MM.1S (cell line): ENCODE measurements at regions not wholly inside any gene's neighbourhood (a gene's known extent, or its start where the extent isn't known, plus 50 kb on each side); places are given as distances from the start of the nearest gene placed in this dataset.
"Not testable (repeated sequence)": the region's sequence is repeated elsewhere in the genome, so short reads cannot be mapped to it uniquely, and the experiment has no call there.

Experiments
- DNase-seq: peaks from one replicate; pipeline ENCODE4 v3.0.0-alpha.2; 2015
- H2AFZ ChIP-seq: fragments of 300-600 bp; sonication (generic); 2 replicates; pipeline ENCODE4 v1.6.0; 2016; ENCODE audit warnings: antibody characterized with exemption, low read length
- H3F3A ChIP-seq: fragments of 300-600 bp; sonication (generic); 2 replicates; pipeline ENCODE4 v1.6.1; 2016; ENCODE audit warnings: mild to moderate bottlenecking, antibody characterized with exemption, low read length, moderate library complexity, mixed read lengths; ENCODE audit not compliant: insufficient read depth
- H3K27ac ChIP-seq: fragments of 300-600 bp; sonication (generic); 2 replicates; pipeline ENCODE4 v1.5.1; 2016; ENCODE audit warnings: mild to moderate bottlenecking, low read length
- H3K27me3 ChIP-seq: fragments of 300-600 bp; sonication (generic); replicated peaks from 2 replicates; pipeline ENCODE4 v1.6.0; 2016; ENCODE audit warnings: low read length; ENCODE audit not compliant: insufficient read depth
- H3K36me3 ChIP-seq: fragments of 300-600 bp; sonication (generic); replicated peaks from 2 replicates; pipeline ENCODE4 v1.6.1; 2016; ENCODE audit warnings: mild to moderate bottlenecking, low read length, mixed read lengths; ENCODE audit not compliant: insufficient read depth
- H3K4me1 ChIP-seq: fragments of 300-600 bp; sonication (generic); 2 replicates; pipeline ENCODE4 v1.6.1; 2016; ENCODE audit warnings: low read length, mixed read lengths
- H3K4me2 ChIP-seq: fragments of 300-600 bp; sonication (generic); 2 replicates; pipeline ENCODE4 v1.6.0; 2016; ENCODE audit warnings: low read depth, low read length
- H3K4me3 ChIP-seq: fragments of 300-600 bp; sonication (generic); 2 replicates; pipeline ENCODE4 v1.5.1; 2016; ENCODE audit warnings: low read length, mixed read lengths
- H3K79me2 ChIP-seq: fragments of 300-600 bp; sonication (generic); 2 replicates; pipeline ENCODE4 v1.6.1; 2016; ENCODE audit warnings: mixed run types, low read length, mixed read lengths
- H3K9ac ChIP-seq: fragments of 300-600 bp; sonication (generic); 2 replicates; pipeline ENCODE4 v1.6.1; 2016; ENCODE audit warnings: low read length, mixed read lengths
- H3K9me2 ChIP-seq: fragments of 300-600 bp; sonication (generic); replicated peaks from 2 replicates; pipeline ENCODE4 v1.6.1; 2016; ENCODE audit warnings: mild to moderate bottlenecking, low read length, mixed read lengths; ENCODE audit not compliant: insufficient read depth
- H3K9me3 ChIP-seq: fragments of 300-600 bp; sonication (generic); replicated peaks from 2 replicates; pipeline ENCODE4 v1.6.1; 2016; ENCODE audit warnings: mild to moderate bottlenecking, low read length, mixed read lengths; ENCODE audit not compliant: insufficient read depth
- H4K20me1 ChIP-seq: fragments of 300-600 bp; sonication (generic); 2 replicates; pipeline ENCODE4 v1.6.1; 2016; ENCODE audit warnings: mild to moderate bottlenecking, low read length, moderate library complexity, mixed read lengths; ENCODE audit not compliant: insufficient read depth
- CTCF ChIP-seq: fragments of 300-600 bp; sonication (generic); IDR thresholded peaks from 2 replicates; pipeline ENCODE4 v1.5.1; 2016; ENCODE audit warnings: antibody characterized with exemption, low read length, mixed read lengths
- EZH2 ChIP-seq: fragments of 300-600 bp; sonication (generic); optimal IDR thresholded peaks from 2 replicates; pipeline ENCODE3; 2017; ENCODE audit warnings: low read depth, mild to moderate bottlenecking, antibody characterized with exemption, low read length, mixed read lengths
- EZH2phosphoT487 ChIP-seq: fragments of 300-600 bp; sonication (generic); IDR thresholded peaks from 2 replicates; pipeline ENCODE4 v1.6.1; 2018; ENCODE audit warnings: antibody characterized with exemption, low read length

DNA sequence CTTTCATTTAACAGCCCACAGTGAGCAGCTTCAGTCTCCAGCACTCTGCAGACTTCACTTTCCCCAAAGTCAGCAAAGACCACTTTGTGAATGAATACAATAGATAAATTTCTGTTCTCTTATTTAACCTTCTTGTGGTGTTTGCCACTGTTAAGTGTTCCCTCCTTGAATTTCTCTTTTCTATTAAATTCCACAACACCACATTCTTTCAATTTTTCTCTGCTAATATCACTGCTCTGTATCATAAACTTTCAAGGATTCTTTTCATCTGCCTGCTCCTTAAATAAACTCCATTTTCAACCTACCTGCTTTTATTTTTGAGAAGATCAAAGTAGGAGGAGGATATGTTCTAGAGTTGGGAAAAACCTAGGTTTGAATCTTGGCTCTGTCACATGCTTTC lies 739.5 kb upstream of the GRAMD2B start:
- no peak overlapping the region for H3K9ac ChIP-seq
- no peaks in the 10 kb centered on the region for H3F3A ChIP-seq
- H3K27ac ChIP-seq: no peak overlapping the region
- H3K27me3 ChIP-seq: no peaks in the 10 kb centered on the region
- DNase-seq: no peak
- no peaks in the 10 kb centered on the region for H4K20me1 ChIP-seq
- H2AFZ ChIP-seq: no peak overlapping the region
- no peak overlapping the region for H3K4me3 ChIP-seq
- no peaks in the 10 kb centered on the region for H3K9me2 ChIP-seq
- H3K4me1 ChIP-seq: no peaks in the 10 kb centered on the region
- TF ChIP-seq CTCF: no peak
- no peak for TF ChIP-seq EZH2phosphoT487
- no peak for TF ChIP-seq EZH2
- no peak overlapping the region for H3K4me2 ChIP-seq
- H3K36me3 ChIP-seq: no peaks in the 10 kb centered on the region
- H3K79me2 ChIP-seq: no peaks in the 10 kb centered on the region
- no peaks in the 10 kb centered on the region for H3K9me3 ChIP-seq

DNA sequence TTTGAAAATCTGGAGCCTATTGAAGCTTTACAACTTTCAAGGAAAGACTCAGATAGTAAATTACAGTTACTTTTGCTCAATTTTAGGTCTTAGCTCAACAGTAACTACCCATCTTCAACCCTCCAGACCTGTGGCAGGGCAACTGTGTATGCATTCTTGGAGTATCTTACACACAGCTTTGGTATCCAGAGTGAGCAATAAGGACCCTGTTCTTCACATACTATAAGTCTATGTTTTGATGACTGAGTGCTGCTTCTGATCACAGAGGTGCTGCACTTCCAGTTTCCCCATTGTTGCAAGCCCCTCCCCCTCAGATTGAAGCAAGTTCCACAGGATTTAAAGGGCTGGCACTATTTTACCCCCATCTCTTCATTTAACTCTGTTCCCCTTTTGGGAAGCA lies 737.4 kb upstream of the GRAMD2B start:
- no peak for TF ChIP-seq CTCF
- TF ChIP-seq EZH2: no peak
- TF ChIP-seq EZH2phosphoT487: no peak
- Histone ChIP-seq H3K79me2 (no peaks in the 10 kb centered on the region), H2AFZ (no peak overlapping the region), H3K9me2 (no peaks in the 10 kb centered on the region), H3K4me2 (no peak overlapping the region), H4K20me1 (no peaks in the 10 kb centered on the region), H3K4me1 (no peaks in the 10 kb centered on the region), H3K27ac (no peak overlapping the region), H3K36me3 (no peaks in the 10 kb centered on the region), H3K9ac (no peak overlapping the region), H3K27me3 (no peaks in the 10 kb centered on the region), H3F3A (no peaks in the 10 kb centered on the region), H3K9me3 (no peaks in the 10 kb centered on the region), H3K4me3 (no peak overlapping the region)
- no peak for DNase-seq

DNA sequence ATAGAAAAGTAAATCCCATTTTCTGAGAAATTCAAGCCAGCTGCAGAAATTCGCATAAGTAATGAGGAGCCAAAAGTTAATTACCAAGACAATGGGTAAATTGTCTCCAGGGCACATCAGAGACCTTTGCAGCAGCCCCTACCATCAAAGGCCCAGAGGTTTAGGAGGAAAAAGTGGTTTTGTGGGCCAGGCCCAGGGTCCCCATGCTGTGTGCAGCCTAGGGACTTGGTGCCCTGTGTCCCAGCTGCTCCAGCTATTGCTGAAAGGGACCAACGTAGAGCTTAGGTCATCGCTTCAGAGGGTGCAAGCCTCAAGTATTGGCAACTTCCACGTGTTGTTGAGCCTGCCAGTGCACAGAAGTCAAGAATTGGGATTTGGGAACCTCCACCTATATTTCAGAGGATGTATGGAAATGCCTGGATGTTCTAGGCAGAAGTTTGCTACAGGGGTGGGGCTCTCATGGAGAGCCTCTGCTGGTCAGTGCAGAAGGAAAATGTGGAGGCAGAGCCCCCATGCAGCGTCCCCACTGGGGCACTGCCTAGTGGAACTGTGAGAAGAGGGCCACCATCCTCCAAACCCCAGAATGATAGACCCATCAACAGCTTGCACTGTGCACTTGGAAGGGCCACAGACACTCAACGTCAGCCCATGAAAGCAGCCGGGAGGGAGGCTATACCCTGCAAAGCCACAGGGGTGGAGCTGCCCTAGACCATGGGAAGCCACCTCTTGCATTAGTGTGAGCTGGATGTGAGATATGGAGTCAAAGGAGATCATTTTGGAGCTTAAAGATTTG lies 731.3 kb upstream of the GRAMD2B start:
- not testable (repeated sequence) for H3K9ac ChIP-seq, H3K27me3 ChIP-seq, H3K36me3 ChIP-seq, H3F3A ChIP-seq, DNase-seq, H3K27ac ChIP-seq, H3K9me3 ChIP-seq, H3K79me2 ChIP-seq, H2AFZ ChIP-seq, H4K20me1 ChIP-seq, H3K4me2 ChIP-seq, H3K4me1 ChIP-seq, H3K9me2 ChIP-seq, H3K4me3 ChIP-seq

- Histone ChIP-seq H3K9me2 (no peaks in the 10 kb centered on the region), H3K9ac (no peak overlapping the region), H3K27ac (no peak overlapping the region), H3K4me3 (no peak overlapping the region), H3K4me2 (no peak overlapping the region), H3K9me3 (no peaks in the 10 kb centered on the region), H3K4me1 (no peaks in the 10 kb centered on the region), H3F3A (no peaks in the 10 kb centered on the region), H3K79me2 (no peaks in the 10 kb centered on the region), H2AFZ (no peak overlapping the region), H3K36me3 (no peaks in the 10 kb centered on the region), H4K20me1 (no peaks in the 10 kb centered on the region), H3K27me3 (no peaks in the 10 kb centered on the region)
- TF ChIP-seq CTCF (no peak), EZH2 (no peak), EZH2phosphoT487 (no peak)
- DNase-seq: no peak
Measured at GRCh38 chr5:125695996-125696655, 727.1 kb upstream of the GRAMD2B start.
